ENCODE measurements at regions not wholly inside any gene's neighbourhood (a gene's known extent, or its start where the extent isn't known, plus 50 kb on each side); places are given as distances from the start of the nearest gene placed in this dataset.

DNA sequence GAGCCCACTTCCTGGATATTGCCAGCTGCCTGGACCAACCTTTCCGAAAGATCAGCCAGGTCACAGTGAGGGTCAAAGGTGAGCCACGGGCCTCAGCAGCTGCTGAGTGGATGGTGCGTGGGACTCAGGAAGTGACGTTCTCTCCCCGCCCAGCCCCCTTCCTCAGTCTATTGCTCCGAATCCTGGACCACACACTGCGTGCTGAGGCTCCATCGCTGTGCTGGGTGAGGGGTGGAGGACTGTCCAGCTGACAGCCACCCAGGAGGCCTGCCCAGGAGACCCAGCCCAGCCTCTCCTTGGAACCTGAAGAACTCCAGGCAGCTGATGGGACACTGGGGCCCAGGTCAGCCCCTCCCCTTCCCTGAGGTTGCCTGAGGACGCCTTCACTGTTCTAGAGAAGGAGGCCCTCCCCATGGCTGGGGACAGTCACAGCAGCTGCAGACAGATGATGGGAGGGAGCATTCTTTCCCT, 94.4 kb upstream of the CD93 start:
- ChIA-PET CTCF (no interaction called here), POLR2A (no interaction called here)
- no peak for DNase-seq (ENCODE audit: extremely low spot score)
- TF ChIP-seq SP1 (IDR thresholded peaks at IDR 0.05) = no peak
- no peak for TF ChIP-seq BHLHE40 (IDR thresholded peaks at IDR 0.05; ENCODE audit: borderline replicate concordance)
- TF ChIP-seq, protein P1, sequence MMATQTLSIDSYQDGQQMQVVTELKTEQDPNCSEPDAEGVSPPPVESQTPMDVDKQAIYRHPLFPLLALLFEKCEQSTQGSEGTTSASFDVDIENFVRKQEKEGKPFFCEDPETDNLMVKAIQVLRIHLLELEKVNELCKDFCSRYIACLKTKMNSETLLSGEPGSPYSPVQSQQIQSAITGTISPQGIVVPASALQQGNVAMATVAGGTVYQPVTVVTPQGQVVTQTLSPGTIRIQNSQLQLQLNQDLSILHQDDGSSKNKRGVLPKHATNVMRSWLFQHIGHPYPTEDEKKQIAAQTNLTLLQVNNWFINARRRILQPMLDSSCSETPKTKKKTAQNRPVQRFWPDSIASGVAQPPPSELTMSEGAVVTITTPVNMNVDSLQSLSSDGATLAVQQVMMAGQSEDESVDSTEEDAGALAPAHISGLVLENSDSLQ (IDR thresholded peaks at IDR 0.05) = no peak
- no peak for TF ChIP-seq TARDBP (IDR thresholded peaks at IDR 0.05)
- TF ChIP-seq ELF4 (IDR thresholded peaks at IDR 0.05) = no peak
- no peak for TF ChIP-seq NFRKB (IDR thresholded peaks at IDR 0.05)
- no peak for TF ChIP-seq FOXM1 (IDR thresholded peaks at IDR 0.05; ENCODE audit: borderline replicate concordance)
- no peak for TF ChIP-seq ZNF384 (IDR thresholded peaks at IDR 0.05)

DNA sequence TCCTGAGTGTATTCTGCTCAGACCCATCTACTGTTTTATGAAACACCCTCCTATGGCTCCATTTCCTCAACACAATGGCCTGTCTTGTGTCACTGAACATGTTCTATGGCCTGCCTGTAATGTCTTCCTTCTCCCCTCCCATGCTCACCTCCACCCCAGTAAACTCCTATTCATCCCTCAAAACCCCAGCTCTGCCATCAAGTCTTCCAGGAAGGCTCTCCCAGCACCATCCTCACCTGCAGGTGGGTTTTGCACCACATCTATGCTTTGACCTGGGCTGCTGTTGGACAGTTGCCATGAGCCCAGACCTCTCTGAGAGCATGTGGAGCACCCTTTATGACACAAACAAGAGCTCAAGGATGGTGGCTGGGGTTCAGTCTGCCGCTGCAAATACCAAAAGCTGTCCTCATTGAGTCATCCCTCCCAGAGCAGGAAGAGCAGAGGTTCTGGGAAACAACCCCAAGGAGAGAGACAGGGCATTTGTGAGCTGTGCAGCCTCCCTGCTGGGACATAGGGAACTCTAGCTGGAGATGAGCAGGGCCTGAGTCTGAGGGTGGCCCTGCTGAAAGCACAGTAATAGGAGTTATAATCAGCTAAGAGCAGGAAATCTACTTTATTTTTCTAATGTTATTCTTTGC, 93.8 kb upstream of the CD93 start:
- ChIA-PET POLR2A (no interaction called here), CTCF (no interaction called here)
- DNase-seq (ENCODE audit: extremely low spot score) = no peak

DNA sequence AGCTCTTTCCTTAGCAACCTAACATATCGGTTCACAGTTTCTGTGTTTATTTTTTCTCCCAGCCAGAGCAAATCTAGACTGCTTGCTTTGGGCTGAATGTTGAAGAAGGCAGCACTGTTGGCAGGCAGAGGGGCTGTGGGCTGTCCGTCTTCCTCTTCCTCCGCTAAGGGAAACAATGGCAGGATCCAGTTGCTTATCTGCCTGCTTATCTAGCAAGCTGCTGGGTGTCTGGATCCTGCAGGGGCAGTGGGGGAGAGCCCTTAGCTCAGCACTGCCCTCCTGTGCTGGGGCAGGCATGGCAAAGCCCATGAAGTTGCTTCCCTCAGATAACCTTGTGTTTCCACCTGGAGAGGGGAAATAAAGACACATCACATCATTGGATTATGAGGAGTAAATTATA, 92.7 kb upstream of the CD93 start:
- POLR2A ChIA-PET = no interaction called here
- CTCF ChIA-PET = interaction anchor here (1.3 kb wide), 1 partner anchor 128 kb away, joined by 5 read pairs; no protein-coding TSS in a partner anchor
- no peak for TF ChIP-seq BHLHE40 (IDR thresholded peaks at IDR 0.05; ENCODE audit: borderline replicate concordance)
- DNase-seq (ENCODE audit: extremely low spot score) = no peak

More for the DNA sequence above, 93.8 kb upstream of the CD93 start:
- TF ChIP-seq LEF1 (IDR thresholded peaks at IDR 0.05; ENCODE audit: borderline replicate concordance) = no peak
- TF ChIP-seq ARNT (IDR thresholded peaks at IDR 0.05) = no peak
- no peak for TF ChIP-seq NFRKB (IDR thresholded peaks at IDR 0.05)
- TF ChIP-seq SP1 (IDR thresholded peaks at IDR 0.05) = no peak
- TF ChIP-seq L3MBTL2 (conservative IDR thresholded peaks at IDR 0.05) = no peak
- TF ChIP-seq SUZ12 (IDR thresholded peaks at IDR 0.05) = no peak
- no peak for TF ChIP-seq FOXA1 (IDR thresholded peaks at IDR 0.05)
- no peak for TF ChIP-seq HDGF (IDR thresholded peaks at IDR 0.05; ENCODE audit: borderline replicate concordance)
- TF ChIP-seq BHLHE40 (IDR thresholded peaks at IDR 0.05; ENCODE audit: borderline replicate concordance) = no peak

DNA sequence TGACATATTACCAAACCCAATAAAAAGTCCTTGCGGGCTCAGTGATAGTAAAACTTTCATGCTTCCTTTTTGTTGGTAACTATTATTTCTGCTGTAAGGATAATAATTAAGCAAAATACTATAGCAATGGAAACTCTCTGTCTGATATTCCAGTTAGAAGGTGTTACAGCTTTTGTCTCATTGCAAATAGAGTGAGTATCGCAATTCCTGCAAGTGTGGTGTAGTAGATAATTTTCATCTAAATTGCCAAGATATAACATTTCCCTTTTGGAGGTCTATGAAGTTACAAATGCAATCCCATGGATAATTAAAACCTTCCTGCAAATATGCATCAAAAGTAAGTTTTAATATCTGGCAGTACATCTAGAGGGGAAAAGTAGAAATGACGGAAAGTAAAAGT, 88.7 kb upstream of the CD93 start:
- CTCF ChIA-PET = no interaction called here
- POLR2A ChIA-PET = no interaction called here
- TF ChIP-seq NFRKB (IDR thresholded peaks at IDR 0.05) (no peak), HDGF (IDR thresholded peaks at IDR 0.05; ENCODE audit: borderline replicate concordance) (no peak), SP1 (IDR thresholded peaks at IDR 0.05) (no peak), FOXK2 (IDR thresholded peaks at IDR 0.05) (no peak), FOXM1 (IDR thresholded peaks at IDR 0.05; ENCODE audit: borderline replicate concordance) (no peak), CTBP1 (IDR thresholded peaks at IDR 0.05; ENCODE audit: borderline replicate concordance) (no peak), TARDBP (IDR thresholded peaks at IDR 0.05) (no peak), BHLHE40 (IDR thresholded peaks at IDR 0.05; ENCODE audit: borderline replicate concordance) (no peak), LEF1 (IDR thresholded peaks at IDR 0.05; ENCODE audit: borderline replicate concordance) (no peak), FOXA1 (IDR thresholded peaks at IDR 0.05) (no peak), L3MBTL2 (conservative IDR thresholded peaks at IDR 0.05) (no peak), ELF4 (IDR thresholded peaks at IDR 0.05) (no peak)
- TF ChIP-seq, protein P1 (IDR thresholded peaks at IDR 0.05) = no peak
- no peak for DNase-seq (ENCODE audit: extremely low spot score)

DNA sequence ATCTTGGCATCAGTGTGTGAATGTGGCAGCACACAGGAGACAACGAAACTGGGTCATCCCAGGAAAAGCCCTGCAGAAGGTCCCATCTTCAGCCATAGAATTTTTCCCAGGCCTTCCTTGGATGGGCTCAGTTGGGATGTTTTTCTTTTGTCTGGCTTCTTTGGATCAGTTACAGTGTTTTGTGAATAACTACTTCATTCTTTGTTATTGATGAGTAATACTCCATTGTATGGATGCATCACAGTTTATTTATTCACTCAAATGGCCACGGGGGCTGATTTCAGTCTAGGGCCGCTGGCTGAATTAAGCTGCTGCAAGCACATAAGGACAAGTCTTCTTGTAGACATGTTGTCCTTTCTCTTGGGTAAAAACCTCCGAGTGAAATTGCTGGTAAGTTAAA, 81.3 kb upstream of the CD93 start:
- ChIA-PET POLR2A (no interaction called here), CTCF (no interaction called here)
- TF ChIP-seq TARDBP (IDR thresholded peaks at IDR 0.05) = no peak
- TF ChIP-seq ELF4 (IDR thresholded peaks at IDR 0.05) = no peak
- TF ChIP-seq CTBP1 (IDR thresholded peaks at IDR 0.05; ENCODE audit: borderline replicate concordance) = no peak
- TF ChIP-seq LEF1 (IDR thresholded peaks at IDR 0.05; ENCODE audit: borderline replicate concordance) = no peak
- TF ChIP-seq NFRKB (IDR thresholded peaks at IDR 0.05) = no peak
- TF ChIP-seq, protein P1 (IDR thresholded peaks at IDR 0.05) = no peak
- TF ChIP-seq L3MBTL2 (conservative IDR thresholded peaks at IDR 0.05) = no peak
- no peak for TF ChIP-seq FOXM1 (IDR thresholded peaks at IDR 0.05; ENCODE audit: borderline replicate concordance)
- TF ChIP-seq HDGF (IDR thresholded peaks at IDR 0.05; ENCODE audit: borderline replicate concordance) = no peak
- no peak for TF ChIP-seq ARNT (IDR thresholded peaks at IDR 0.05)
- TF ChIP-seq BHLHE40 (IDR thresholded peaks at IDR 0.05; ENCODE audit: borderline replicate concordance) = no peak
- no peak for TF ChIP-seq FOXK2 (IDR thresholded peaks at IDR 0.05)
- no peak for TF ChIP-seq FOXA1 (IDR thresholded peaks at IDR 0.05)
- TF ChIP-seq SP1 (IDR thresholded peaks at IDR 0.05) = no peak
- no peak for TF ChIP-seq SUZ12 (IDR thresholded peaks at IDR 0.05)
- no peak for TF ChIP-seq ZNF384 (IDR thresholded peaks at IDR 0.05)
- no peak for DNase-seq (ENCODE audit: extremely low spot score)

DNA sequence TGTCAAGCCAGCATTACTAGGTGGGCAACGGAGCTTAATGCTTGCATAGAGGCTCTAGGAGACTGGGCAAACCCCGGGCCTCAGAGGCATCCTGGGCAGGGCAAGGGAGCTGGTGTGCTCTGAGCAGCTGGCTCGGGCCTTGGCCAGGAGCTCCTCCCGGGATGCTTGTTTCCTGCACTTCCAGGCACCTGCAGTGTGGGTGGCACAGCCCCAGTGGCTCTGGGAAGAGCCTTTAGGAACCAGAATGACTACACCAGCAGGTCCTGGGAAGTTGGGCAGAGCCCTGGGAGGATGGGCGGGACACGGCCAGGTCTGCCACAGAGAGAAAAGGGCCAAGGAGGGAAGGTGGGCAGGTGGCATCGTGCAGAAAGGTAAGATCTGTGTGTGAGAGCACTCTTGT, 80.4 kb upstream of the CD93 start:
- TF ChIP-seq NFRKB (IDR thresholded peaks at IDR 0.05) (no peak), BHLHE40 (IDR thresholded peaks at IDR 0.05; ENCODE audit: borderline replicate concordance) (no peak), LEF1 (IDR thresholded peaks at IDR 0.05; ENCODE audit: borderline replicate concordance) (no peak), ELF4 (IDR thresholded peaks at IDR 0.05) (no peak), FOXA1 (IDR thresholded peaks at IDR 0.05) (no peak), HDGF (IDR thresholded peaks at IDR 0.05; ENCODE audit: borderline replicate concordance) (no peak), FOXK2 (IDR thresholded peaks at IDR 0.05) (no peak), SUZ12 (IDR thresholded peaks at IDR 0.05) (no peak), ARNT (IDR thresholded peaks at IDR 0.05) (no peak), SP1 (IDR thresholded peaks at IDR 0.05) (no peak), L3MBTL2 (conservative IDR thresholded peaks at IDR 0.05) (no peak), TARDBP (IDR thresholded peaks at IDR 0.05) (no peak), ZNF384 (IDR thresholded peaks at IDR 0.05) (no peak)
- TF ChIP-seq, protein P1 (IDR thresholded peaks at IDR 0.05) = no peak
- DNase-seq (ENCODE audit: extremely low spot score) = no peak
- CTCF ChIA-PET = no interaction called here
- POLR2A ChIA-PET = interaction anchor here (1.0 kb wide), 1 partner anchor 115 kb away, joined by 3 read pairs; no protein-coding TSS in a partner anchor

Data from HEK293T (cell line).